Activated CD4-positive, alpha-beta T cell treated with anti-CD3 and anti-CD28 coated beads, Interleukin-2, amount 10 ng/mL, durations not matched to agents 7 days and 5 days (primary cell): ENCODE measurements at regions not wholly inside any gene's neighbourhood (a gene's known extent, or its start where the extent isn't known, plus 50 kb on each side); places are given as distances from the start of the nearest gene placed in this dataset.

Experiments used
- CTCF ChIA-PET: fragments of 350-600 bp; sonication (Branson Sonifier 250); formaldehyde crosslinking; loops from one replicate; lab custom pipeline; 2021; ENCODE audit warnings: antibody characterized with exemption; lab: Charles Lee
- POLR2A ChIA-PET: fragments of 350-600 bp; sonication (Branson Sonifier 250); formaldehyde crosslinking; loops from one replicate; lab custom pipeline; 2021; ENCODE audit warnings: antibody characterized with exemption; lab: Charles Lee
- DNase-seq: peaks from one replicate; pipeline ENCODE4 v3.0.0-alpha.2; 2020
- H3K27ac Mint-ChIP-seq: one replicate; pipeline ENCODE4 v1.8.0; 2021; ENCODE audit warnings: mild to moderate bottlenecking, moderate library complexity, mixed read lengths
- H3K27me3 Mint-ChIP-seq: one replicate; pipeline ENCODE4 v1.8.0; 2021; ENCODE audit warnings: mixed read lengths
- H3K36me3 Mint-ChIP-seq: one replicate; pipeline ENCODE4 v1.8.0; 2021; ENCODE audit warnings: low read depth, mixed read lengths
- H3K4me1 Mint-ChIP-seq: one replicate; pipeline ENCODE4 v1.8.0; 2021; ENCODE audit warnings: mixed read lengths
- H3K4me3 Mint-ChIP-seq: one replicate; pipeline ENCODE4 v1.8.0; 2021; ENCODE audit warnings: mild to moderate bottlenecking, moderate library complexity, mixed read lengths
- H3K9me3 Mint-ChIP-seq: one replicate; pipeline ENCODE4 v1.8.0; 2021; ENCODE audit warnings: mixed read lengths

GRCh38 chr14:97177635-97178034, 380.5 kb downstream of the VRK1 start:
- ChIA-PET CTCF (no interaction called here), POLR2A (no interaction called here)
- Mint-ChIP-seq H3K4me3 (no peak overlapping the region), H3K27ac (no peak overlapping the region), H3K4me1 (peaks cover 30% of the 10 kb centered on the region), H3K9me3 (peaks cover 12% of the 10 kb centered on the region), H3K36me3 (peaks cover 4% of the 10 kb centered on the region), H3K27me3 (no peaks in the 10 kb centered on the region)
- no peak for DNase-seq

- ChIA-PET POLR2A (no interaction called here), CTCF (no interaction called here)
- Mint-ChIP-seq H3K27ac (no peak overlapping the region), H3K4me1 (peaks cover 30% of the 10 kb centered on the region), H3K9me3 (peaks cover 12% of the 10 kb centered on the region), H3K36me3 (peaks cover 4% of the 10 kb centered on the region), H3K27me3 (no peaks in the 10 kb centered on the region), H3K4me3 (no peak overlapping the region)
- DNase-seq: no peak
Measured at GRCh38 chr14:97178781-97179180, 381.6 kb downstream of the VRK1 start.

GRCh38 chr14:97179573-97179972, 382.4 kb downstream of the VRK1 start:
- CTCF ChIA-PET: no interaction called here
- Mint-ChIP-seq H3K4me1 (peaks cover 30% of the 10 kb centered on the region), H3K4me3 (no peak overlapping the region), H3K27me3 (no peaks in the 10 kb centered on the region), H3K9me3 (peaks cover 12% of the 10 kb centered on the region), H3K36me3 (peaks cover 4% of the 10 kb centered on the region), H3K27ac (no peak overlapping the region)
- POLR2A ChIA-PET: no interaction called here
- DNase-seq: no peak

GRCh38 chr14:97180304-97181200, 383.4 kb downstream of the VRK1 start:
- peaks cover 4% of the 10 kb centered on the region for H3K36me3 Mint-ChIP-seq
- POLR2A ChIA-PET: no interaction called here

GRCh38 chr14:97185186-97185585, 388.0 kb downstream of the VRK1 start:
- peaks cover 4% of the 10 kb centered on the region for H3K36me3 Mint-ChIP-seq
- no peak overlapping the region for H3K4me3 Mint-ChIP-seq
- H3K27me3 Mint-ChIP-seq: no peaks in the 10 kb centered on the region
- peaks cover 7% of the 10 kb centered on the region for H3K9me3 Mint-ChIP-seq
- CTCF ChIA-PET: interaction anchor here (1.0 kb wide), 1 partner anchor 13 kb away, joined by 4 read pairs; no protein-coding TSS in a partner anchor
- peak; percentile 22 for DNase-seq
- POLR2A ChIA-PET: no interaction called here
- H3K4me1 Mint-ChIP-seq: peaks cover 13% of the 10 kb centered on the region
- no peak overlapping the region for H3K27ac Mint-ChIP-seq

More at GRCh38 chr14:97180304-97181200, 383.4 kb downstream of the VRK1 start:
- Mint-ChIP-seq H3K27ac (no peak overlapping the region), H3K27me3 (no peaks in the 10 kb centered on the region), H3K9me3 (peaks cover 12% of the 10 kb centered on the region), H3K4me1 (peaks cover 35% of the 10 kb centered on the region), H3K4me3 (no peak overlapping the region)
- DNase-seq: no peak
- CTCF ChIA-PET: no interaction called here

GRCh38 chr14:97187916-97188315, 390.7 kb downstream of the VRK1 start:
- H3K27me3 Mint-ChIP-seq: peaks cover 7% of the 10 kb centered on the region
- H3K27ac Mint-ChIP-seq: no peak overlapping the region
- H3K4me3 Mint-ChIP-seq: no peak overlapping the region
- peaks cover 3% of the 10 kb centered on the region for H3K9me3 Mint-ChIP-seq
- no peaks in the 10 kb centered on the region for H3K36me3 Mint-ChIP-seq
- H3K4me1 Mint-ChIP-seq: peaks cover 6% of the 10 kb centered on the region
- DNase-seq: no peak
- CTCF ChIA-PET: no interaction called here
- POLR2A ChIA-PET: no interaction called here

- Mint-ChIP-seq H3K4me1 (peaks cover 6% of the 10 kb centered on the region), H3K27me3 (peaks cover 7% of the 10 kb centered on the region), H3K4me3 (no peak overlapping the region), H3K27ac (no peak overlapping the region), H3K9me3 (peaks cover 29% of the 10 kb centered on the region), H3K36me3 (peaks cover 5% of the 10 kb centered on the region)
- no peak for DNase-seq
- ChIA-PET CTCF (interaction anchor here (0.7 kb wide), 1 partner anchor 587 kb away, joined by 3 read pairs; no protein-coding TSS in a partner anchor), POLR2A (no interaction called here)
Measured at GRCh38 chr14:97196336-97196735, 399.2 kb downstream of the VRK1 start.

- peaks cover 2% of the 10 kb centered on the region for H3K36me3 Mint-ChIP-seq
- H3K27ac Mint-ChIP-seq: no peak overlapping the region
- H3K9me3 Mint-ChIP-seq: peaks cover 24% of the 10 kb centered on the region
- ChIA-PET POLR2A (no interaction called here), CTCF (no interaction called here)
- no peak overlapping the region for H3K4me3 Mint-ChIP-seq
- H3K27me3 Mint-ChIP-seq: no peaks in the 10 kb centered on the region
- no peak for DNase-seq
- peaks cover 2% of the 10 kb centered on the region for H3K4me1 Mint-ChIP-seq
Measured at GRCh38 chr14:97198813-97199212, 401.6 kb downstream of the VRK1 start.

GRCh38 chr14:97200245-97200644, 403.1 kb downstream of the VRK1 start:
- no peak for DNase-seq
- no peak overlapping the region for H3K27ac Mint-ChIP-seq
- H3K4me3 Mint-ChIP-seq: no peak overlapping the region
- H3K9me3 Mint-ChIP-seq: peaks cover 14% of the 10 kb centered on the region
- no peaks in the 10 kb centered on the region for H3K27me3 Mint-ChIP-seq
- peaks cover 2% of the 10 kb centered on the region for H3K36me3 Mint-ChIP-seq
- ChIA-PET CTCF (no interaction called here), POLR2A (no interaction called here)
- peaks cover 2% of the 10 kb centered on the region for H3K4me1 Mint-ChIP-seq

GRCh38 chr14:97206916-97207315, 409.7 kb downstream of the VRK1 start:
- Mint-ChIP-seq H3K36me3 (no peaks in the 10 kb centered on the region), H3K4me3 (no peak overlapping the region), H3K27ac (no peak overlapping the region), H3K27me3 (peaks cover 6% of the 10 kb centered on the region), H3K4me1 (no peaks in the 10 kb centered on the region), H3K9me3 (no peaks in the 10 kb centered on the region)
- POLR2A ChIA-PET: no interaction called here
- CTCF ChIA-PET: interaction anchor here (0.6 kb wide), 1 partner anchor 854 kb away, joined by 4 read pairs; no protein-coding TSS in a partner anchor
- DNase-seq: no peak

GRCh38 chr14:97210202-97210601, 413.0 kb downstream of the VRK1 start:
- ChIA-PET POLR2A (no interaction called here), CTCF (interaction anchor here (0.6 to 0.8 kb wide), 3 partner anchors 719 to 1764 kb away, joined by 3 to 4 read pairs (median 4); no protein-coding TSS in a partner anchor)
- H3K9me3 Mint-ChIP-seq: no peaks in the 10 kb centered on the region
- no peaks in the 10 kb centered on the region for H3K4me1 Mint-ChIP-seq
- DNase-seq: no peak
- H3K4me3 Mint-ChIP-seq: no peak overlapping the region
- no peaks in the 10 kb centered on the region for H3K36me3 Mint-ChIP-seq
- peaks cover 6% of the 10 kb centered on the region for H3K27me3 Mint-ChIP-seq
- no peak overlapping the region for H3K27ac Mint-ChIP-seq

- ChIA-PET CTCF (no interaction called here), POLR2A (no interaction called here)
- Mint-ChIP-seq H3K4me1 (peaks cover 5% of the 10 kb centered on the region), H3K27me3 (peaks cover 11% of the 10 kb centered on the region), H3K9me3 (no peaks in the 10 kb centered on the region), H3K27ac (no peak overlapping the region), H3K4me3 (no peak overlapping the region), H3K36me3 (no peaks in the 10 kb centered on the region)
- DNase-seq: no peak
Measured at GRCh38 chr14:97212399-97212798, 415.2 kb downstream of the VRK1 start.

GRCh38 chr14:97213720-97214119, 416.5 kb downstream of the VRK1 start:
- Mint-ChIP-seq H3K4me3 (no peak overlapping the region), H3K36me3 (no peaks in the 10 kb centered on the region), H3K9me3 (no peaks in the 10 kb centered on the region), H3K27me3 (peaks cover 17% of the 10 kb centered on the region), H3K27ac (no peak overlapping the region), H3K4me1 (peaks cover 16% of the 10 kb centered on the region)
- no peak for DNase-seq
- POLR2A ChIA-PET: no interaction called here
- CTCF ChIA-PET: no interaction called here
